Neural cell (in vitro differentiated cells): ENCODE measurements at regions not wholly inside any gene's neighbourhood (a gene's known extent, or its start where the extent isn't known, plus 50 kb on each side); places are given as distances from the start of the nearest gene placed in this dataset.

Source experiments
- H2AFZ ChIP-seq: fragments of 200-600, 300-800 bp; sonication (generic), shearing (Covaris generic); 2 replicates; pipeline ENCODE4 v1.6.0; 2014; ENCODE audit warnings: low read depth, mild to moderate bottlenecking, antibody characterized with exemption, low read length, moderate library complexity
- H3F3A ChIP-seq: fragments of 200-600 bp; shearing (Covaris generic); 2 replicates; pipeline ENCODE4 v1.6.1; 2016; ENCODE audit warnings: mild to moderate bottlenecking, moderate library complexity, mixed read lengths, antibody characterized with exemption, low read length; ENCODE audit not compliant: insufficient read depth, poor library complexity, severe bottlenecking
- H3K27ac ChIP-seq: fragments of 200-600, 300-800 bp; sonication (generic), shearing (Covaris generic); 2 replicates; pipeline ENCODE4 v1.5.1; 2014; ENCODE audit warnings: mild to moderate bottlenecking, low read length, moderate library complexity
- H3K27me3 ChIP-seq: fragments of 300-800, 200-600 bp; sonication (generic), shearing (Covaris generic); 2 replicates; pipeline ENCODE4 v1.6.0; 2014; ENCODE audit warnings: mild to moderate bottlenecking, low read depth, low read length, moderate library complexity; ENCODE audit not compliant: insufficient read depth
- H3K36me3 ChIP-seq: fragments of 300-800, 200-600 bp; sonication (generic), shearing (Covaris generic); 2 replicates; pipeline ENCODE4 v1.5.1; 2014; ENCODE audit warnings: mild to moderate bottlenecking, antibody characterized with exemption, low read length, moderate library complexity; ENCODE audit not compliant: insufficient read depth
- H3K4me2 ChIP-seq: fragments of 300-800, 200-600 bp; sonication (generic), shearing (Covaris generic); 2 replicates; pipeline ENCODE4 v1.6.0; 2014; ENCODE audit warnings: mild to moderate bottlenecking, low read length
- H3K4me3 ChIP-seq: fragments of 300-800, 200-600 bp; sonication (generic), shearing (Covaris generic); 2 replicates; pipeline ENCODE4 v1.5.1; 2014; ENCODE audit warnings: mild to moderate bottlenecking, low read length, moderate library complexity
- H3K79me2 ChIP-seq: fragments of 200-600 bp; shearing (Covaris generic); replicated peaks from 2 replicates; pipeline ENCODE4 v1.6.0; 2014; ENCODE audit warnings: mild to moderate bottlenecking, low read length, moderate library complexity; ENCODE audit not compliant: insufficient read depth
- H3K9ac ChIP-seq: fragments of 300-800, 200-600 bp; sonication (generic), shearing (Covaris generic); 2 replicates; pipeline ENCODE4 v1.6.1; 2016; ENCODE audit warnings: mild to moderate bottlenecking, low read length, mixed read lengths
- H3K9me2 ChIP-seq: fragments of 200-600 bp; shearing (Covaris generic); 2 replicates; pipeline ENCODE4 v1.6.1; 2016; ENCODE audit warnings: mild to moderate bottlenecking, low read length, mixed read lengths; ENCODE audit not compliant: insufficient read depth
- H3K9me3 ChIP-seq: fragments of 200-600, 300-800 bp; sonication (generic), shearing (Covaris generic); 2 replicates; pipeline ENCODE4 v1.6.1; 2016; ENCODE audit warnings: mild to moderate bottlenecking, mixed run types, low read length, moderate library complexity, mixed read lengths
- H4K20me1 ChIP-seq: fragments of 200-600 bp; shearing (Covaris generic); 2 replicates; pipeline ENCODE4 v1.6.1; 2016; ENCODE audit warnings: mild to moderate bottlenecking, mixed run types; ENCODE audit not compliant: insufficient read depth
- CTCF ChIP-seq: fragments of 450-650 bp; IDR thresholded peaks from 2 replicates; pipeline ENCODE4 v1.5.1; 2014; ENCODE audit warnings: antibody characterized with exemption, mild to moderate bottlenecking, moderate library complexity; ENCODE audit not compliant: poor library complexity, severe bottlenecking
- EP300 ChIP-seq: fragments of 450-650 bp; conservative IDR thresholded peaks from 2 replicates; pipeline ENCODE4 v1.6.1; 2014; ENCODE audit warnings: antibody characterized with exemption, mild to moderate bottlenecking, moderate library complexity; ENCODE audit not compliant: poor library complexity, severe bottlenecking
- EZH2 ChIP-seq: fragments of 200-600, 300-800 bp; shearing (Covaris generic), sonication (generic); IDR thresholded peaks from 2 replicates; pipeline ENCODE4 v1.6.1; 2014; ENCODE audit warnings: antibody characterized with exemption, low read length, borderline replicate concordance, mild to moderate bottlenecking; ENCODE audit not compliant: insufficient read depth, poor library complexity, severe bottlenecking
- MXI1 ChIP-seq: fragments of 450-650 bp; conservative IDR thresholded peaks from 2 replicates; pipeline ENCODE4 v1.6.1; 2014; ENCODE audit warnings: antibody characterized with exemption, mild to moderate bottlenecking; ENCODE audit not compliant: poor library complexity, severe bottlenecking
- POLR2AphosphoS5 ChIP-seq: IDR thresholded peaks from 2 replicates; pipeline ENCODE4 v1.6.1; 2012
- RAD21 ChIP-seq: fragments of 450-650 bp; conservative IDR thresholded peaks from 2 replicates; pipeline ENCODE4 v1.6.1; 2014; ENCODE audit warnings: antibody characterized with exemption, mild to moderate bottlenecking, moderate library complexity
- SMC3 ChIP-seq: fragments of 450-650 bp; conservative IDR thresholded peaks from 2 replicates; pipeline ENCODE4 v1.6.1; 2014; ENCODE audit warnings: antibody characterized with exemption, mild to moderate bottlenecking, moderate library complexity; ENCODE audit not compliant: poor library complexity
- TAF1 ChIP-seq: IDR thresholded peaks from 2 replicates; pipeline ENCODE4 v1.6.1; 2012; ENCODE audit warnings: low read depth
- TF ChIP-seq, protein P1 (sequence below): IDR thresholded peaks from 2 replicates; pipeline ENCODE4 v1.6.1; 2012; ENCODE audit warnings: borderline replicate concordance

GRCh38 chr4:175874306-175874705, 62.2 kb upstream of the GPM6A start:
- H3K9ac ChIP-seq, result no peak overlapping the region
- H3K9me2 ChIP-seq, result no peaks in the 10 kb centered on the region
- H3K79me2 ChIP-seq, result no peaks in the 10 kb centered on the region
- H3F3A ChIP-seq, result no peaks in the 10 kb centered on the region
- H3K4me3 ChIP-seq, result no peak overlapping the region
- no peak overlapping the region for H3K27ac ChIP-seq
- TF ChIP-seq RAD21 (no peak), EZH2 (no peak), MXI1 (no peak)
- no peaks in the 10 kb centered on the region for H3K27me3 ChIP-seq
- no peak overlapping the region for H3K4me2 ChIP-seq
- no peaks in the 10 kb centered on the region for H3K36me3 ChIP-seq
- no peaks in the 10 kb centered on the region for H3K9me3 ChIP-seq
- no peak overlapping the region for H2AFZ ChIP-seq
- no peaks in the 10 kb centered on the region for H4K20me1 ChIP-seq

DNA sequence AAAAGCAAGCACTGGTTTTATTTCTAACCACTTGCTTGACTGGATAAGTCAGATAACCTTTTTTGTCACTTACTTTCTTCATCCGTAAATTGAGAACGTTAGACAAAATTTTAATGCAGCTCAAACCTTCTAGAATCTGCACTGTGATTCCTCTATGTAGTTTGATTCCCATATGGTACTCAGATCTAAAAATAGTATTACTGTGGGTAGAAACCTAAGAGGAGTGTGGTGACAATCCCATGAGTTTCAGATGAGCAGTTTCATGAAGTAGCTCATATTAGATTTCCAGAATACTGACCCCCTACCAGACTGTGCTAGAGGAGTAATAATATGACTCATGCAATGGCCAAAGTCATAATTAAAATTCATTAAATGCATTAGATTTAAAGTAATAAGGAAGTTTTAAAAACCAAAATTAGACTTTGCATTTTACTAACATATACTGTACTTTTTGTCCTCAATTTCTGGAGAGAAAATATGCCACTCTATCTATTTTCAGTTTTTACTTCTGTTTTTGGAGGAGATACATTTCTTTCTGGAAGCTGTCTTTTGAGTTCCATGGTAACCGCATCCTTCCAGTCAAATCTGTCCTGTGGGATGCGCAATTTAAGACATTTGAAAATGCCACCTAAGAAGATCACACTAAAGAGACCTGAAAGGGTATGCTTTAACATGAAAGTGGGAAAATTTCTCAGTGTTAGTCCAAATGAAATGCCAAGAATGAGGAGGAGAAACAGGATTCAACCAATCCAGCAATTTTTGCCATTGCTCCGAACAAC, 64.1 kb upstream of the GPM6A start:
- Histone ChIP-seq H3K4me2 (no peak overlapping the region), H3K9ac (no peak overlapping the region), H2AFZ (no peak overlapping the region), H3K4me3 (no peak overlapping the region), H3K79me2 (no peaks in the 10 kb centered on the region), H3K9me3 (no peaks in the 10 kb centered on the region), H3K27ac (no peak overlapping the region), H3K27me3 (no peaks in the 10 kb centered on the region), H4K20me1 (no peaks in the 10 kb centered on the region), H3F3A (no peaks in the 10 kb centered on the region), H3K36me3 (no peaks in the 10 kb centered on the region), H3K9me2 (no peaks in the 10 kb centered on the region)
- no peak for TF ChIP-seq RAD21
- no peak for TF ChIP-seq CTCF
- TF ChIP-seq MXI1, result no peak
- no peak for TF ChIP-seq POLR2AphosphoS5
- TF ChIP-seq SMC3, result no peak
- TF ChIP-seq, protein P1, sequence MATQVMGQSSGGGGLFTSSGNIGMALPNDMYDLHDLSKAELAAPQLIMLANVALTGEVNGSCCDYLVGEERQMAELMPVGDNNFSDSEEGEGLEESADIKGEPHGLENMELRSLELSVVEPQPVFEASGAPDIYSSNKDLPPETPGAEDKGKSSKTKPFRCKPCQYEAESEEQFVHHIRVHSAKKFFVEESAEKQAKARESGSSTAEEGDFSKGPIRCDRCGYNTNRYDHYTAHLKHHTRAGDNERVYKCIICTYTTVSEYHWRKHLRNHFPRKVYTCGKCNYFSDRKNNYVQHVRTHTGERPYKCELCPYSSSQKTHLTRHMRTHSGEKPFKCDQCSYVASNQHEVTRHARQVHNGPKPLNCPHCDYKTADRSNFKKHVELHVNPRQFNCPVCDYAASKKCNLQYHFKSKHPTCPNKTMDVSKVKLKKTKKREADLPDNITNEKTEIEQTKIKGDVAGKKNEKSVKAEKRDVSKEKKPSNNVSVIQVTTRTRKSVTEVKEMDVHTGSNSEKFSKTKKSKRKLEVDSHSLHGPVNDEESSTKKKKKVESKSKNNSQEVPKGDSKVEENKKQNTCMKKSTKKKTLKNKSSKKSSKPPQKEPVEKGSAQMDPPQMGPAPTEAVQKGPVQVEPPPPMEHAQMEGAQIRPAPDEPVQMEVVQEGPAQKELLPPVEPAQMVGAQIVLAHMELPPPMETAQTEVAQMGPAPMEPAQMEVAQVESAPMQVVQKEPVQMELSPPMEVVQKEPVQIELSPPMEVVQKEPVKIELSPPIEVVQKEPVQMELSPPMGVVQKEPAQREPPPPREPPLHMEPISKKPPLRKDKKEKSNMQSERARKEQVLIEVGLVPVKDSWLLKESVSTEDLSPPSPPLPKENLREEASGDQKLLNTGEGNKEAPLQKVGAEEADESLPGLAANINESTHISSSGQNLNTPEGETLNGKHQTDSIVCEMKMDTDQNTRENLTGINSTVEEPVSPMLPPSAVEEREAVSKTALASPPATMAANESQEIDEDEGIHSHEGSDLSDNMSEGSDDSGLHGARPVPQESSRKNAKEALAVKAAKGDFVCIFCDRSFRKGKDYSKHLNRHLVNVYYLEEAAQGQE, result no peak
- no peak for TF ChIP-seq EZH2
- TF ChIP-seq TAF1, result no peak
- no peak for TF ChIP-seq EP300
